ENCODE measurements at regions not wholly inside any gene's neighbourhood (a gene's known extent, or its start where the extent isn't known, plus 50 kb on each side); places are given as distances from the start of the nearest gene placed in this dataset.

GRCh38 chr3:162936706-162937105, 1440.1 kb downstream of the OTOL1 start:
- no peak for TF ChIP-seq CTCF (IDR thresholded peaks at IDR 0.05)
- TF ChIP-seq POLR2AphosphoS5 (IDR thresholded peaks at IDR 0.05; ENCODE audit: insufficient read depth in 1 of 2, low read depth in 1 of 2): no peak
